ENCODE measurements at regions not wholly inside any gene's neighbourhood (a gene's known extent, or its start where the extent isn't known, plus 50 kb on each side); places are given as distances from the start of the nearest gene placed in this dataset.

DNA sequence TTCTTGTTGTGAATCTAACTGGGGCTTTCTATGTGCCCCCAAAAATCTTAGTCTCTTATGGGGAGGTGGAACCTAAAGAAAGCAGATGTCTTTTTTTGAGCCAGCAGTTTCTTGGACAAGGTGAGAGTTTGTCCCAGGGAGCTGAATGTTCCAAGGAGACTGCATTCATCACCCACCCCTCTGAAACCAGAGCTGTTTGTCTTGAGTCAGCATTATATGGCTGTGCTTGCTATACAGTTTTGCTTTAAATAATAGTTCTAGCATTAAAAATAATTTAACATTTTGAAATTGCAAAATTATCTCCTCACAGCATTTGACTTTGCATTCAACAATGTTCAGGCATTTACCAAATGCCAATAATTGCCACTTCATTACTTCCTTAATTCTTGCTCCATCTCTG lies 813.3 kb downstream of the BCL11B start:
- DNase-seq, result no peak

DNA sequence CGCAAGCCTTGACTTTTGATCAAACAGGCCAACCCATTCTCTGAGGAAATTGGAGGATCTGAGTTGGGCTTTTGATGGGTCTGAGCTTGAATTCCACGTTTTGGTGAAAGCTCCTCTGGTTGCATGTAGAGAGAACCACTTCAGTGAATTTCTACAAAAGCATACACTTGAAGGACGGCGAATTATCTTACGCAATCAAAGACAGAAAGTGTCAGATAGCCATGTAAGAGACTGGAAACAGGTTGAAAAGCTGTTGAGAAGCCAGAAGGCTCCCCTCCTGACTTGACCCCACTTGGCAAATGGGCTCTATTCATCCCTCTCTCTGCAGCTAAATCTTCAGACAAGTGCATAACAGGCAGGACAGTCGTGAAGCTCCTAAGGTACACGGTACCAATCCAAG lies 809.1 kb downstream of the BCL11B start:
- DNase-seq, result no peak

DNA sequence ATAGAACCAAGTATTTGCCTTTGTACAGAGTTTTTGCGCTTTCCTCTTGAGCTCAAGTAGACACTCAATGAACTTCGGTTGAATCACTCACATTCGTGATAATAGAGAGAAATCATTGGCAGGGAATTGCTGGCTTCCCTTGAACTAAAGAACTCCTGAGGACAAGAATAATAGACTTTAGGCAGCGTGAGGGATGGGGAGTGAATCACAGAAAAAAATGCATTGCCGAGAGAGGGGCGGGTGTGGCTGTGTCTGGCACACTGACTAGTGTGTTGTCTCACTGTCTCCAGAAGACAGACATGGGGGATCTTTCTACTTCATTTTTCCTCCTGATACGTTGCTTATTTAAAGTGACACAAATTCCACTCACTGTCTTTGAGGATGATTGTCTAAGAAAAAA lies 805.2 kb downstream of the BCL11B start:
- DNase-seq, result no peak

DNA sequence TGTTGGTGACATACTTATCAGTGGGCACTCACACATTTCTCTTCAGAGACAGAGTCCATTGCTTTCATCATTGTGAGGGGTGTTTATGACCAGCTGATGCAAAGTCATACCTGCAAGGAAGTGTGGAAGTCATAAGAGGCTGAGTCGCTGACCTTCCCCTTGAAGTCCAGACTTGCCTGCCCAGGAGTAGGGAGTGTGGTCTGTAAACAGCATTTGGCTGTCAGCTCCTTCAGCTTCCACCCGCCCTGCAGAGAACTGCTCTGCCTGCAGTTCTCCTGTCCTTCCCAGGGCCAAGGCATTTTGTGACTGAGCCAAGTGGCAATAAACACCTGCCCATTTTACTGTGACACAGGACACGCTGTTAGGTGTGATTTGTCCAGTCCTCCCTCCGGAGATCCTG lies 801.3 kb downstream of the BCL11B start:
- DNase-seq, result no peak

GRCh38 chr14:98474900-98475299 lies 797.1 kb downstream of the BCL11B start:
- no peak for DNase-seq

DNA sequence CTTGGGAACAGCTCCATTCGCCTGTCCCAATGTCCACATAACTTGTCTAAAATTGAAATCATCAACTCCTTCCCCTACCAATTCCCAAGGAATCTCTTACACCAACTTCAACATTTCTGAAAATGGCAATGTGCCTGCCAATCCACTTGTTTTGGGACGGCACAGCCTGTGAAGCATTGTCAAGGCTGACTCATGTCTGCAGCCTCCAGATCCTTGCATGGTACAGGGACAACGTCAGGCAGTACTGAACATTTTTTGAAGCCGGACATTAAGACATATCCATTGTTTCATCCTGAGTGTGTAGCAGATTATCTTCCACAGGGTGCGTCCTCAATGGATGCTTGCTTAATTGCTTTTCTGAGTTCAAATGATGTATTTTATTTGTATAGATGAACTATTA lies 794.1 kb downstream of the BCL11B start:
- no peak for DNase-seq

DNA sequence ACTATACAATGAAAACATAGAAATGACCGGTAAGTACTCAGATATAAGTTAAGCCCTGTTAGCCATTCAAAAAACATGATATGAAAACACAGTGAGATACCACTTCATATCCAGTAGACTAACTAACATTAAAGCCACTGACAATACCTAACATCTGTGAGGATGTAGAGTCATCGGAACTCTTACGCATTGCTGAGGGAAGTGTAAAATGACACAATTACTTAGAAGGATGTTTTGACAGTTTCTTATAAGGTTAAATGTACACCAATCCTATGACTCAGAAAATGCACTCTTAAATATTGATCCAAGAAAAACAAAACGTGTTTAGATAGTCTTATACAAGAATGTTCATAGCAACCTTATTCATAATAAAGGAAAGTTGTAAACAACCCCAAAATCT lies 782.9 kb downstream of the BCL11B start:
- DNase-seq, result no peak

GRCh38 chr14:98494582-98494981 lies 777.4 kb downstream of the BCL11B start:
- DNase-seq, result no peak

DNA sequence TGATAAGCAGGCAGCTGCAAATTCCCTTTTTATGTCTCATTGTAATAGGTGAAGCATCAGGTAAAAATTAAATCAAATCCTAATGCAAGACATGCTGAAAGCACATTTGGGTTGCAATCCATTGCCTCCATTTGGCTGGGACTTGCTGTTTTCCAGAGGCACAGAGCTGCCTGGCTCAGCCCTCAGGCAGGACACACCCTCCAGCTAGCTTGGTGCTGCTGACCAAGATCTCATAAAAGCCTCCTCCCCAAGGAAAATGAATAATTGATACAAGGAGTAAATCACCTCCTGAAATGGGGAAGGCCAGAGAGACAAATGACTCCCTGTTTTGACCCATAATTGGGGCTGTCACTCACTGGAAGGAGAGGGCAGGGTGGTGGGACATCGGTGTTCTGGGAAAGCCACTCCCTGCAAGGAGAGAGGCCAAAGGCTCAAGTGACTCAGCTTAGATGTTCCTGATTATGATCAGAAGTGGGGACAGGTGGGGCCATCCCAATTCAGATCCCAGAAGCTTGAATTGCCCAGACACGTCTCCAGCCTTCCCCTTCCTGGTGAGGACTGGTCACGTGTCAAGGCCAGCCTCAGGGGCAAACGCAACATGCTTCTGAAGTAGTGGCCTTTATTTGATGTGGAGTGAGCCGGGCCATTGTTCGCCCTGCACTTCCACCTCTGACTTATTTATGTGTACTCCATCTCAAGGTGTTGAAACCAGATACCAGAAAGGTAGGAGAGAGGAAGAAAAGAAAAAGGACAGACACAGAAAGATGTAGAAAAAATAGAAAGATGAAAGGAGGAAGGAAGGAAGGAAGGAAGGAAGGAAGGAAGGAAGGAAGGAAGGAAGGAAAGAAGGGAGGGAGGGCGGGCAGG lies 773.7 kb downstream of the BCL11B start:
- DNase-seq, result no peak

DNA sequence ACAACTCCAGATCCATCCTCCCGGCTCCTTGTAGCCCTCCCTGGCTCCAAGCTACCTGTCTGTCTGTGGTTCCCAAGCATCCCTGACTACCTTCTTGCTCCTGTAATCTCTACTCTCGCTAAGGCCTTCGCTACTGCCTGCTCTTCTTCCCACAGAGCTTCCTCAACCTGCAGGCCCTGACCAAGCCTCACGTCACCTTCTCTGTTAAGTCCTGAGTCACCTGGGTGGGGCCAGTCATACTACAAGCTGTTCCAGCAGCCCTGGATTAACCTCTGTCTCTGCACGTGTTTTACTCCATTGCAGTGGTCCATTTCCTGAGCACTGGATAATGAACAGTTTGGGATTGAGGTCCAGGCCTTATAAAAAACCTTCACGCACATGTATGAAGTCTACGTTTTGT lies 770.7 kb downstream of the BCL11B start:
- DNase-seq, result no peak

DNA sequence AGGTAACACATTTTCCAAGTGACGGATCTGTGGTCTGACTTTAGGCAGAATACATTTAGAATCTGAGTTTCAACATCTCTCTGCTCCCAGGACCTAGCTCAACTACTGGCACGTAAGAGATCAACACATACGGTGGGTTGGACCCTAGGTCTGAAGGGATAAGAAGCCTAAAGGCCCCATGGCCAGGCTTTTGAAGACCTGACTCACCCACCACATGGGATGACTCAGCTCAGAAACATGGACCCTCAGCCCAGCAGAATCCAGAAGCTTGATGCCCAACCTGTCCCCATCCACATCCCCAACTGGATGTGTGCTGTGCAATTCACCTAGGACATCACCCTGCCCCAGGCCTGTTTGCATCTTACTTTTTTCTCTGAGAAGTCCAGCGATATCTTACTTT lies 770.2 kb downstream of the BCL11B start:
- no peak for DNase-seq

DNA sequence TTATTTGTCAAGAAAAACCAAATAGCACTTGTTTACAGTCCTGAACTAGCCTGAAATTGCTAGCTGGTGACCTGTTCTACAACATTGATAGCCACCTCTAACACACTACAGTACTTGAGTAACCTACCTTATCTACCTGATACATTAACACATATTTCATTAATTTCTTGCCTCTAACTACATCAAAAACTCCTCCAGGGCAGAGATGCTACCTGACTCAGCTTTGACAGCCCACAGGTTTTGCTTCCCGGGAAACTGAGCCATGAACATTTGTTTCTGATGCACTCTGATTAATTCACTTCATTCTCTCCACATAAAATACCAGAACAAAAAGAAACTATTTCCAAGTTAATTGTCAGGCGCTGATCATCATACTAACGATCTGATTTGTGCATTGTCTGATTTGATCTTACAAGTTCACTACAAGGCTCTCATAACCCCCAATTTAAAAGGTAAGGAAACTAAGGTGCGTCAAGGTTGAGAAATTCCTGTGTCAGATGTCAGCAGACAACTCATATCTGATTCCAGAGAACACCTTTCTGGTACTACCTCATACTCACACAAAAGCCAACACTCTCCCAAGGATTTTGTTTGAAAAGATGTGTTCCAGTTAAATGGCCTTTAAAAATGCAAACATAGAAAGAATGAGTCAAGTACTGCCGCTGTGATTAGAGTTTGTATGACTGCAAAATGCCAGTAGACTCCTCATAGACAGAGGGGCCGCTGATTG lies 768.7 kb downstream of the BCL11B start:
- no peak for DNase-seq

- no peak for DNase-seq
Observed at GRCh38 chr14:98507264-98507663, 764.7 kb downstream of the BCL11B start.

- DNase-seq, result no peak
Observed at GRCh38 chr14:98510392-98510791, 761.6 kb downstream of the BCL11B start.

- no peak for DNase-seq
Observed at GRCh38 chr14:98512501-98513251, 759.3 kb downstream of the BCL11B start.

GRCh38 chr14:98513558-98513957 lies 758.4 kb downstream of the BCL11B start:
- no peak for DNase-seq

DNA sequence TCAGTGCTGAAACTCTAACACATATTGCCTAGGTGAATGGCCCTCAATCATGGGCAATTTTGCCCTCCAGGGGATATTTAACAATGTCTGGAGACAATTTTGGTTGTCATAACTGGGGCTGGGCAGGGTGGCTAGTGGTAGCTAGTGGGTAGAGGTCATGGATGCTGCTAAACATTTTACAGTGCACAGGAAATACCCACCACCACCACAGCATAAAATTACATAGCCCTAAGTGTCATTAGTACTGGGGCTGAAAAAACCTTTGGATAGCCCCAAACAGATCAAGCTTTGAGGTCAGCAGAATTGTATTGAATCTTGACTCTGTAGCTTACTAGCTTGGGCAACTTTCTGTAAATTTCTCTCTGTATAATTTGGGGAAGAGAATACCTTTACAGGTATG lies 758.0 kb downstream of the BCL11B start:
- DNase-seq, result no peak

DNA sequence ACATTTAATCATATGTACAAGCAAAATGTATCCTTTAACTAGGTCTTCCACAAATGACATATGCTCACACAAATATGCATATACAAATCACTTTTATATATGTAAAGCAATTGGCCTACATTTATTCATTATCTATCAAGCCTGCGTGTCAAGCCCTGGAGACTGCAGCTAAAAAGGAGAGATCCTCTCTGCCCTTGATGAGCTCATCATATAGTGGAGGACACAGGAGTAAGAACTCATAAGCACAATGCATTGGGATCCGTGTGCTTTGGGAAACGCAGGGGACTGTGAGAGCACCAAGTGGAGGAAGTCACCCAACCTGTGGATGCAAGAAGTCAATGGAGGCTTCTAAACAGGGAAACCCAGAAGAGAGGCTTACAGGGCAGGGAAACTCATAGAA lies 735.7 kb downstream of the BCL11B start:
- no peak for DNase-seq

DNA sequence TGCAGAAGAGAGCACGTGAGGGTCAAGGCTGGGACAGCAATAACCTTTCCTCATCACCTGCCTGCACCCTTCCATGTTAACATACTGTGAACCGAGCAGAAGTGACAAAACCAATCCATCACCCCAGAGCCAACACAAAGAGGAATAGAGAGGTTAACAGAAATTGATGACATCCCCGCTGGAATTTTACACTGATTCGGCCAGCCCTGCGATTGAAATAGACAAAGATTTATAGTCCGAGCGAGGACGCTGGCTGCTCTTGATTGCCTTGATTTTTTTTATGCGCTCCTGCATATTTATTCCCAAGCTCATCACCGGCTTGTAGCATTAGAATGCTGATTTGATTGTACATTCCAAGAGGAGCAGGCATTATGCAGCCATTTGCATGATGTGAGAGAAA lies 729.7 kb downstream of the BCL11B start:
- DNase-seq, result no peak

- no peak for DNase-seq
Observed at GRCh38 chr14:98543074-98543473, 728.9 kb downstream of the BCL11B start.

DNA sequence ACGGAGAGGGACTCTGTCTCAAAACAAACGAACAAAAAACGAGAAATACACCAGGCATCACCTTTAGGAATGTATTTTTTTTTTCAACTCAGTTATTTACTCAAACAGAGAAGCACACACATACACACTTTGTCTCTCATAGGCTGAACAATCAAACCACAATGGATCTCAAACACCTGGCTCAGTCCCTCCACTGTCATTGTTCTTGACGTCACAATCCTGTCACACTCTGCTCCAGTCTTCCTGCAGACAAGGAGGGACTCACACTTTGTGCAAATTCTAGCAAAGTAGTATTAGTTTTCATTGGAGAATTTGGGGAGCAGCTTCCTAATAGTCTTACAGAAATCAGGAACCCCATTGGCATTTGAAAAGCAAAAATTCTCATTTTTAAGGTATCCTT lies 727.8 kb downstream of the BCL11B start:
- DNase-seq, result no peak

GRCh38 chr14:98545181-98545580 lies 726.8 kb downstream of the BCL11B start:
- no peak for DNase-seq

DNA sequence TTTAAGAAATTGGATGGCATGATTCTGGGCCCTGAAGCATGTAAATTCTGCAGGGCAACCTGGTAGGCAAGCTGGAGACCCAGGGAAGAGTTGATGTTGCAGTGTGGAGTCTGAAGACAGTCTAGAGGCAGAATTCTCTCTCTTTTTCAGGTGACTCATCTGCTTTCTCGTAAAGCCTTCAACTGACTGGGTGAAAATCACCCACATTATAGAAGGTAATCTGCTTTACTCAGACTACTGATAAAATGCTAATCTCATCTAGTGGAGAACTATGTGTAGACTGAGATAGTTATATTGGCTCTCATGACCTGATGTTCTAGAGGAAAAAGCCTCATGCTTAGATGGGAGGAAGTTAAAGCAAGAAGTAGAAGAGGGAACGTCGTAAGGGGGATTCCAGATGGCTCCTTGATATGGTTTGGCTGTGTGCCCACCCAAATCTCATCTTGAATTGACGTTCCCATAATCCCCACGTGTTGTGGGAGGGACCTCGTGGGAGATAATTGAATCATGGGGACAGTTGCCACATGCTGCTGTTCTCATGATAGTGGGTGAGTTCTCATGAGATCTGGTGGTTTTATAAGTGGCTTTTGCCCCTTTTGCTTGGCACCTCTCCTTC lies 723.8 kb downstream of the BCL11B start:
- DNase-seq, result no peak
